Daoy (cell line): ENCODE measurements at regions not wholly inside any gene's neighbourhood (a gene's known extent, or its start where the extent isn't known, plus 50 kb on each side); places are given as distances from the start of the nearest gene placed in this dataset.
"Not testable (repeated sequence)": the region's sequence is repeated elsewhere in the genome, so short reads cannot be mapped to it uniquely, and the experiment has no call there.

ENCODE experiments used
- DNase-seq: peaks from one replicate; pipeline ENCODE4 v3.0.0-alpha.2; 2015; ENCODE audit warnings: low read depth

DNA sequence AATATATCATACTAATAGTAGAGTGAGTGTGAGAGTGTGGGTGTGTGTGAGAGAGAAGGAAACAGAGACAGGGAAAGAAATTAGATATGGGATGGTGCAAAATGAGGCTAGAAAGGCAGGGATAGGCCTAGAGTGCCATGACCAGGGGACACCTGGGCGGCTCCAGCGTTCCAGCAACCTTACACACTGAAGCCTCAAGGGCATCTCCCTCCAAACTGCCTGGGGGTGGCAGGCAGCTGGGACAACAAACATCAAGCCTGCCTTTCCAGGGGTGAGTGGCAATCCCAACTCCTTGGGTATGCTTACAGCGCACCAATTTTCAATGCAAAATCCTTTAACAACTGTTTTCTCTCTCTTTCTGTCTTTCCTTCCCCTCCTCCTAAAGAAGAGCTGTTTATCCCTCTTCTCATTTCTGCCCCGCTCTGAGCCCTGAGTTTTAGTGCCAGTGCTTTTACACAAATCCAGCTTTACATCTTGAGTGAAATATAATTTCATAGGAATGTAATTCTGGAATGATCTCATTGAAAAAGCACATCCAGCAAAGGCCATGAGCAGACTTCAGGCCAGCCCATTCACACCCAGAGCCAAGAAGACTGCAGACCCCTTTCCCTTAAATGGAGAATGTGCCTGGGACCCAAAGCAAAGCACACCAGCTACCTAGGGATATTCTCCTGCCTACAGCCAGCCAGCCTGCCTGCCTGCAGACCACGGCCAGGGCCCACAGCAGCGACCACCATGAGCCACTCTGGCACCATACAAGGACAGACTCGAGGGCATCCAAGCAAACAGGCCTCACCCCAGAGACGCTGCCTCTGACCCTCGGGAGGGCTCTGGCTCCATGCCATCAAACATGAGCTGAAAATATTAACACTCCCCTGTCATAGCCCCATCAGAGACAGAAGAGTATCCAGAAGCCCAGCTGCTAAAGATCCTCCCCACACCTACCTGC is 90.3 kb downstream of the RPL27A start:
- no peak for DNase-seq

DNA sequence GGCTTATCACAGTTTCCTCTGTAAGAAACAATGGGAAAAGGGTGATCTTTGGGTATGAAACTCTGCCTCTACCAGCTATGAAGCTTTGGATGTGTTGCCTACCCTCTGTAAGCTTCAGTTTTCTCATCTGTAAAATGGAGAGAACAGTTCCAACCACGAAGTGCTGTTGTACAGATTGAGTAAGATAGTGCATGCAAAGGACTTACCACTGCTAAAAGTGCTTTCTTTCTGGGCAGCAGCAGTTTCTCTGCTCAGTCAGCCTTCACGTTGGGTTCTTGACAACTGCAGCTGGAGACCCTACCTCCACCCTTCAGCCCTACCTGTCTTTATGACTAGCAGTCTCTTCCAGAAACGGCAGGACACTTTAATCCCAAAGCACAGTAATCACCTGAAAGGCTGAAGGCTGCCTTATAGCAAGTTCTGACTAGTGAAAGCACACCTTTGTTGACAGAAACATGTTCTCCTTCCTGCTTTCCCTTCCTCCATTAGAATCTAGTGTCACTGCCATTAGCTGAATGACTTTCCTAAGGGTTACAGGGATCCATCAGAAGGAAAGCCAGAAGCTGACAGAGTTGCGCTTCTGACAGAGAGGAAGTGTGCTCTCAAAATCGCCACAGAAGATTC is 91.4 kb downstream of the RPL27A start:
- no peak for DNase-seq

DNA sequence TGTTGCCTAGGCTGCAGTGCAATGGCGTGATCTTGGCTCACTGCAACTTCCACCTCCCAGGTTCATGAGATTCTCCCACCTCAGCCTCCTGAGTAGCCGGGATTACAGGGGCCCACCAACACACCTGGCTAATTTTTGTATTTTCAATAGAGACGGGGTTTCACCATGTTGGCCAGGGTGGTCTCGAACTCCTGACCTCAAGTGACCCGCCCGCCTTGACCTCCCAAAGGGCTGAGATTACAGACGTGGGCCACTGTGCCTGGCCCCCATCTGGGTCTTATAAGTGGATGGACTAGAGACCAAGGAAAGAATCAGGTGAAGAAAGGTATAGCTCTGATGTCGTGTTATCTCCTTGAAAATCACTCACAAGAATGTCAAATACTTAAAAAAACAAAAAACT is 92.3 kb downstream of the RPL27A start:
- not testable (repeated sequence) for DNase-seq

DNA sequence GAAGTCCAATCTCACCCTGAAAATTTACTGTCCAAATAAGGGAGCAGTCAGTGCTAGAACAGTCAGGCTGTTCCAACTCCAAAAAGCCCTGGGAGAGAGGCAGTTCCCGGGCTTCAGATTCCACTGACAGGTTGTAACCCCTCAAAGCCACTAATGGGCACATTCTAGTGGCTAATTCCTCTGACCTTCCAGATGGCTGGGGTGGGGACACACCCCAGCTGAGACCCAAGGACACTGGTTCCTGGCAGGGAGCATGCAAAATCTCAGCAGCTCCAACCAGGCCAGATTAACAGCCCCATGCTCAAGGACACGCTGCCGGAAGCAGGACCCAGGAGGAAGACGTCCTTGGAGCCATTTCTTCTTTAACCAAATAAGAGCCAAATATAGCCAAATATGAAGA is 92.7 kb downstream of the RPL27A start:
- DNase-seq: no peak

DNA sequence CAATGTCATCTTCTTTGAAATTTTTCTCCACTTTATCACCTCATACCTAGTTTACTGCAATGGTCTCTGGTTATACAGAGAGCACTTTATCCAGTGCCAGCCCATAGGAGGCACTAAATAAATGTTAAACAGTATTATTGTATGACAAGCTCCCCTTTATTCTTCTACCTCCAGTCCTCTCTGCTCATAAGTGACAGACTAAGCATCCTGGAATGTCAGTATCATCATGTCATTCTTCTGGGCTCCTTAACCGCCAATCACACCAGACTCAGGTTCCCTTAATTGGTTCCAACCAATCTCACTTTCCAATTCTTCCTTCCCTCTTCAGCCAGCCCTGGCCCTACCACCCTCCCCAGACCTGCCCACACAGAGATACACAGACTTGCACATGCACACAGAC is 93.1 kb downstream of the RPL27A start:
- DNase-seq: no peak

DNA sequence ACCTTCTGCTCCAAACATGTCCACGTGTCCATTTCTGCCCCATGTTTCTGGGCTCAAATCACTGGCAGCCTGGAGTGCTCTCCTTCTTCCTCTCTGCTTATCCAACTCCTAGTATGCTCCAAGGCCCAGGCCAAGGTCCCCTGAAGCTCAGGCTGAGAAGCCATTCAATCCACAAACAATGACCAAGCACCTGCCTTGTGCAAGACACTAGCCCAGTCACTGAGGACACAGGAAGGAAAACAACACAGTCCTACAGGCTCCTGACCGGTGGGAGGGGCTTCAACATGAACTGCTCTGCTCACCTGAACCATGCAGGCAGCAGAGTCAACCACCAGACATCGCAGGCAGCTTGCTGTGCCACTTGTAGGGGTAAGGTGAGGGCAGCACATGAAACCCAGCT is 93.6 kb downstream of the RPL27A start:
- DNase-seq: no peak

DNA sequence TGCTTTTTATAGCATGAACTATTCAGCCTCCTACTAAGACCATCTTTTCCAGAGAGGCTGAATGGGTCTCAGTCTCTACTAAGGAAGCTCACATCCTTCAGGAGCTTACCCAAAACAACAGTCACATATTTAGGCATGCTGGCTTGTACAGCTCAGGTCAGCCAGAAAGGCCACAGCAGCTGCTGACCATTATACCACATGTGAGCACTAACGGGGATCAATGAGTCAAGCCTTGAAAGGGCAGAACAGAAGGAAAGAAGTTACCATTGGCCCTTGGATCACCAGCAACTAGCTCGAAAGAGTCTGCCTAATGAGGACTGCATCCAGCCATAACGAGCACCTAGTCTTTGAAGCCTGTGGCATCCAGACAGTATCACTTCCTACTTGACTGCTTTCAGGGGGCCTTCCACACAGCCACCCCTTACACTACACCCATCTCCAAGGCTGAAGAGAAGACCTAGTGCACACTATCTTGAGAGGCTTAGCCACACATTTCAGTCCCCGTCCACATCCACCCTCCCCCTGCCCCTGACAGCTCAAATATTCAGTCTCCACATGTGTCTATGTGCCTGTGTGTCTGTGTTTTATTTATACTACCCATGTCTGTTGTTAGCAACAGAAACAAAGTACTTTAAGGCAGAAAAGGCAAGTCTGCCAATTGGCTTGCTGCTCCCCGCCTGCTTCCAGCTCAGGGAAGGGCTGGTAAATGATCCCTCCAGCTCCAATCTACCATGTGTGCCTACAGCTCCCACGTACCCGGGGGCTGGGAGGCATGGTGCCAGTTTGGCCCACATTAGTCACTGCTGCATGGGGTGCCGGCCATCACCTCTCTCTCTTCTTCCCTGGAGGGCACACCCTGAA is 95.5 kb downstream of the RPL27A start:
- DNase-seq: peak; percentile 48

DNA sequence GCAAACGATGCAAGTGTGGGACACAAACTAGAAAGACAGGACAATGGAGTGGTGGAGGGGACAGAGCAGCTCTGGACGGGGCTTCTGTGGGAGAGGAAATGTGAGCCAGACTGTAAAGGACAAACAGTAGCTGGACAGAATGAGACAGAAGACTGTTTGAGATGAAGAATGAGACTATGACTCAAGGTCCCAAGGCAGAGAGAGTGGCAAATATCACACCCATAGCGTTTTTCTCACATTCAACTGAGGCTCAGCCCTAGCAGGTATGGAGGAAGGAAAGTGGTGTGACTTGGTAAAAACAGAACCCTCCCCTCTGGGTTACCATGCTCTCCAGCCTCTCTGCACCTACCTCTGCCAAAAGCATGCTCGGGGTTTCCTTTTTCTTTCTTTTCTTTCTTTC is 96.5 kb downstream of the RPL27A start:
- DNase-seq: no peak

DNA sequence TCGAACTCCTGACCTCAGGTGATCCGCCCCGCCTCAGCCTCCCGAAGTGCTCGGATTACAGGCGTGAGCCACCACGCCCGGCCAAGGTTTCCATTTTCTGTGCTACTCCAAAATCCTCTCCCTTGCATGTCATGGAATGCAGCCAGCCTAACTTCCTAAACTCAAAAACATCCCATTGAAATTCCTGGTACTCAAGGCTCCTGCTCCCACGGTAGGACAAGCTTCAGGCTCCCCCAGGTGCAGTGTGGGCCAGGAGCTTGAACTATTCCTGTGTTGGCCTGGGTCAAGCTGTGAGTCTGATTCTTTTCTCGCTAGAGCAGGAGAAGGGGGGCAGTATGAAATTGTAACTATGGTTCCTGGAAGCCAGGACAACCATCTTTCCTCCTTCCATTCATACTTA is 97.1 kb downstream of the RPL27A start:
- no peak for DNase-seq

DNA sequence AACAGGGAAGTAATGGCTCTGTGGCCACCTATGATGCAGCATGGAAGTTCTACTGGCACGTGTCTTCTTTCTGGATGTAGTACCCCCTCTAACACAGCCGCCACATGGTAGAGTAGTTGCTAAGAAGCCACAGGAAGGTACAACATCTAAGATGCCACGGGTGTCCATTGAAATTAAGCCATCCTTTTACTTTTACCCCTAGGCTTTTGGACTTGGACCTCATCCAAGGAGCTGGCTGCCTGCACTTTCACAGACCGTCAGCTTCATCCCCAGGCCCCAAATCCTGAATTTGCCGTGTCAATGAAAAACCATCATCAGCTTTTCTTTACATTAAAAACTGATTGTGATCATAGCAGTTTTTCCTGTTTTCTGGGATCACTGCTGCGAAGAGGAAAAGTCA is 102.4 kb downstream of the RPL27A start:
- no peak for DNase-seq

DNA sequence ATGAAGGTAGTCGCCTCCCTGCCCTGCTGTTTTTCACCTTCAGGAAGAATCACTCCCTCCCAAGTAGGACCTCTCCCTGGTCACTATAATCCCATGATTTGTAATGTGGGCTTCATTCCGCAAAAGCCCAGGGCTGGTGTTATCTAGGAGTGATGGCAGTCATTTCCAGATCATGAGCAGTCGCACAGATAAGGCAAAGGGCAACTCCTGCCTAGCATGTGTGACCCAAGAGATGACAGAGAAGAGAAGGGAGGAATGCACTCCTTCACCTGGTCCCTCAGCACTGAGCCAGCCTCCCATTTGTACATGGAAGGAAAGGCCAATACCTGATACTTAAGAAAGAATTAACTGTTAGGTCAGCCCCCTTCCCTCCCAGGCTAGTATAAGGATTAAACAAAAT is 102.9 kb downstream of the RPL27A start:
- no peak for DNase-seq

DNA sequence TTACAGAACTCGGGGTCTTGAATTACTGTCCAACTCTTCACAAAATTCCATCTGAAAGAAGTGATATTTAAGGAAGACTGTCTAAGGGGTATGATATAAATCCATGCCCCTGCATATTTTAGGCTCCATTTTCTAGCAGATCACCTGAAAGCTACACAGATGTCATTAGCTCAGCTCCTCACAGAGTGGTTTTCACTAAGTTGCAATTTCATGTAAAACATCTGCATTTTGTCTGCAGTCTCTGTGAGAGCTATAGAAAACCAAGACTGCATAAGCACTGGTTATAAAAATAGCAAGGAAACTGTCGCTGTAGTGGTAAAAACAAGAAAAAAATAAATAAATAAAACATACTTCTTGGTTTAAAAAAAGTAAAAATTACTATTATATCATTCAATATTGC is 103.4 kb downstream of the RPL27A start:
- no peak for DNase-seq

DNA sequence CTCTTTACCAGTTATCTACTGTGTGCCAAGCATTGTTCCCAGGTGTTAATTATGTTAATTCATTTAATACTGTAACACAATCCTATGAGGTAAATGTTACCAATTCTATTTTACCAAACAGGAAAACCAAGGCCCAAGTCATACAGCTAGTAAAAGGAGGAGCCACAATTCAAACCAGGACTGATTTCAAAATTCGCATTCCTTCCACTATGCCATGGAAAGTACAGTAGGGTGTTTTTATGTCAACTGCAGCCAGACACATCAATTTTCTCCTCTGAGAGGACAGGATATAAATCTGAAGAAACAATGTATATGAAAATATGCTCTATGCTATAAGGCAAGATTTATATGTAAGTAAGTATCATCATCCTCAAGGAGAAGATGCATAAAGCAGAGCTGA is 104.3 kb downstream of the RPL27A start:
- DNase-seq: no peak

DNA sequence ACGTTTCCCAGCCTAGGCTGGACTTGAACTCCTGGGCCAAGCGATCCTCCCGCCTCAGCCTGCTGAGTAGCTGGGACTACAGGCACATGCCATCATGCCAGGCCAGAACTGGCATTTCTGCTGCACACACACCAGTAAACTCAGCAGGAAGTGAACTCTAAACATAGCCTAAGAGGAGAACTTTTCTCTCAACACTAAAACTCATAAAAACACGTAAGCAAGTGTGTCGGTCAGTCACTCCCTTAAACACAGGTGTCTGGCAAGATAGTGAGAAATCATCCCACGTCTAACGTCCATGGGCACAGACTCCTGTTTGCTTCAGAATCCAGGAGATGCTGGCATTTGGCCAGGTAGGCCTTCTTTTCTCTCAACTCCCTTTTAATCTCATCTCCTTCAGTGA is 104.8 kb downstream of the RPL27A start:
- no peak for DNase-seq

DNA sequence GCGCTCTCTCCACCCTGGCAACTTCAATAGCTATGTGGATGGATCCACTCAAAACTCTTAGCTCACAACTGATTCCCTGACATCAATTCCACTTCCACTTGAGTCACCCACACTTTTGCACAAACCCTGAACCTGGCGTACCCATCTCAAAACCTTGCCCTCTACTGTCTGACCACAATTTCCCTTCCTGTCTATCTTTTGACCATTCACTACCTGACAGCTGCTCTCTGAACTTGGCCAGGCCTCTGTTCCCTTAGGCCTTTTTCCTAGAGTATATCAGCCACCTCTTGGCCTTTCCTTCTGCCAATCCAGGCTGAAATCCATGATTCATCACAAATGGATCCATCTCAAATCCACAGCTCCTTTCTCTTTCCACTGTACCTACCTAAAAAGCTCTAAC is 106.0 kb downstream of the RPL27A start:
- DNase-seq: no peak

DNA sequence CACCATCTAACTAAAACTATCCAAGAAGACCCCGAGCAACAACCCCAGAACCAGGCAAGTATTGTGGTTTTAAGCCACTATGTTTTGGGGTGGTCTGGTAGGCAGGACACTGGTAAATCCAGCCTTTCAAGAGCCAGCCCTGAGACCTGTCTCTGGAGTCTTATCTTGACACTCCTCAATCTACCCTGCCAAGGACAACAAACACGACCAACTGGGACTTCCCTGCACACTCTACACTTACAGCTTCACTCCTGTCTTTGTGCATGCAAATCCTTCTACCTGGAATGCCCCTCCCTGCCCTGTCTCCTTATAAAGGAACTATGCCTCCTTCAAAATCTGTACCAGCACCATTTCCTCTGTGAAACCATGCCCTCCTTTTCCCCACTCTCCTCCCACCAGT is 107.3 kb downstream of the RPL27A start:
- DNase-seq: no peak

DNA sequence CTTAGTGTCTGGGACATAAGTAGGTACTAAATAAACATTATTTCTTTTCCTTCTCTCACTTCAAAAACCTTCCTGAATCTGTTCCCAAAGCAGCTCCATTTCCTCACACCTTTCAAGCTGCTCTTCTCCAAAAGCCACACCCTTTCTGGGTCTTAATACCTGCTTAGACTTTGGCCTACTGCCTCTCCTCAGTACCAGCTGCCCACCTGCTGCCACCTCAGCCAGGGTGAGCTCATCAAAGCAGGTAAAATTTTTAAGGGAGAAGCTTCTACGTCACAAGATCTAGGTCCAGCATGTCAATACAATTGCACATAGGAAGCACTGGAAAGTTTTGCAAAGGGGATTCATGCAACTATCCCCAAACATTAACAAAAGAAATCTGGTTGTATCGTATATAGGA is 108.4 kb downstream of the RPL27A start:
- no peak for DNase-seq

DNA sequence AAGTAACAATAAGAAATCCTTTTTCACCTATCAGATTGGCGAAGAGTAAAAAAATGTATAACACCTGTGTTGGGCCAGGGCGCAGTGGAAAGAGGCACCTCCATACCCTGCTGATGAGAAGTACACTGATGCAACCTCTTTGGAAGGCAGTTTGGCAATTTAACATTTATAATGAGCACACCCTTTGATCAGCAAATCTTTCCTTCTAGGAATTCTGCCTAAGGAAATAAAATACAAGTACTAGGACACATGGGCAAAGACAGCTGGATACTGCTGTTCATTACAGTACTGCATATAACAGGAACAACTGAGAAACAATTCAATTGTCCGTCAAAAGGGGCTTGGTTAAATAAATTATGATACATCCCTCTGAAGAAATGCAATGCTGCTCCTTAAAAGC is 110.1 kb downstream of the RPL27A start:
- no peak for DNase-seq

DNA sequence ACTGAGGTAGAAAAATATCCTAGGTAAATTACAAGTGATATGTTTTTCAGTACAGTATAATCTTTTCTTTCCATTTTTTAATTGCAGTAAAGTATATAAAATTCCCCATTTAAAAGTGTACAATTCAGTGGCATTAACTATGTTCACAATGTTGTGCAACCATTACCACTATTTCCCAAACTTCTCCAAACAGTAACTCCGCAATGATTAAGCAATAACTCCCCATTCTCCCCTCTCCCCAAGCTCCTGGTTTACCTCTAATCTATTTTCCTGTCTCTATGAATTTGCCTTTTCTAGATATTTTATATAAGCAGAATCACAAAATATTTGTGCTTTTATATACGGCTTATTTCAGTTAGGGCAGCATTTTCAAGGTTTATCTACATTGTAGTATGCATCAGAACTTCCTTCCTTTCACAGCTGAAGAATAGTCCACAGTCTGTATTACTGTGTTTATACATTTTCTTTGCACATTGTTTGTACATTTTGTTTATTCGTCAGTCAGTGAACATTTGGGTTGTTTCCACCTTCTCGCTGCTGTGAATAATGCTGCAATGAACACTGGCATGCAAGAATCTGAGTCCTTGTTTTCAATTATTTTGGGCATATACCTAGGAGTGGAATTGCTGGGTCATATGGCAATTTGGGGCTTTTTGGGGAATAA is 110.7 kb downstream of the RPL27A start:
- no peak for DNase-seq

DNA sequence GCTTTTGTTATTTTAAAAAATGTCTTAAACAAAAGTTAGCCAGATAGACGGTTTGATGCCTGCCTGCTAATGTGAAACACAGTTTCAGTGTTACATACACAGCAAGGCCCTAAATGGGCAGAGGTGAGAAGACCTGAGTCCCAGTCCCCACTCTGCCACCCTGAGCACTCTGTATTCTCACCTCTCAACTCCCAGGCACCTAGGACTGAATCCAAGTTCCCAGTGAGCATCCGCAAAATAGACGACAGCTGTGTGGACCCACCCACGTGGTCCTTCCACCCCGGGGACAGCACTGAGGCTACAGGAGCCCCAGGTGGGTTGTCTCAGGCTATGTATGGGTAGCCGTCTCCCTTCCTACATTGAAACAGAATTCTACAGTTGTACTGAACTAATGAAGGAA is 111.5 kb downstream of the RPL27A start:
- no peak for DNase-seq

DNA sequence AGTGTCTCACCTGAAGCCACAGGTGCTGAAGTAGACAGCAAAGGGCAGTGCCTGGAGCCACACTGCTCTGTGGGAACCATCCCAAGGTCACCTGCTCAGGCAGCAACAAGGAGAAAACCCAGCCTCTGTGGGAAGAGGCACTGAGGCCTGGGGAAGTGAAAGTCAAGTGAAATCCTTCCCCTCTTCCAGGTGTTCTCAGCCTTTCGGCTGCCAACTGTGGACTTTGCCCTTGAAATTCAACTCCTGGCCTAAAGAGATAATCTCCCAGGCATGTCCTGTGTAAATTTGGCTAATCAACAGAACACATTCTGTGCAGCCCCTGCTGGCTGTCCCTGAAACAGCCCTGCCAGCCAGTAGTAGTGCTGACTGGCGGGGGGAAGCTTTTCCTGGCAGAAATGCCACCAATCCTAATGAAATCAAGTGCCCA is 112.1 kb downstream of the RPL27A start:
- DNase-seq: no peak

DNA sequence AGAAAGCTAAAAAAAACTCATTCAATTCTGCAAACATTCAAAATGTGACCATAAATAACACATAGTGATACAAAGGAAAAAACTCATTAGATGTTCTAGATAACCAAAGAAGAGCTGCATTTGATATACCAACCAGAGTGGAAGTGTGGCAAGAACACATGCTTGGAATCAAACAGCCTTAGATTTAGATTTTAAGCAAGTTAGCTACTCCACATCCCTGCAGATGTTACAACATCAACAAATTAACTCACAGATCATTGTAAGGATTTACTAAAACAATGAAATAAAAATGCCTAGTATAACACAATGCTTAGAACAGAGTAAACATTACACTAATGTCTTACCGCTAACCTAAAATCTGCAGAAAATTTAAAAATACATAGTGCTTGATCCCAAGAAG is 114.0 kb upstream of the AKIP1 start:
- DNase-seq: no peak
